GM11168 (cell line): ENCODE measurements at regions not wholly inside any gene's neighbourhood (a gene's known extent, or its start where the extent isn't known, plus 50 kb on each side); places are given as distances from the start of the nearest gene placed in this dataset.
"Not testable (repeated sequence)": the region's sequence is repeated elsewhere in the genome, so short reads cannot be mapped to it uniquely, and the experiment has no call there.

ENCODE experiments used
- in situ Hi-C: fragments of 300-500 bp; cut with MboI; formaldehyde crosslinking; loops from one replicate; pipeline ENCODE4 v1.12.0; 2022; ENCODE audit warnings: low sequenced_read_pairs; ENCODE audit not compliant: unreplicated experiment

GRCh38 chr18:47731276-47731675 lies 199.2 kb downstream of the SMAD2 start:
- in situ Hi-C loops, result loop anchor here (25.0 kb wide), 1 partner anchor 344 kb away; no protein-coding TSS in a partner anchor

DNA sequence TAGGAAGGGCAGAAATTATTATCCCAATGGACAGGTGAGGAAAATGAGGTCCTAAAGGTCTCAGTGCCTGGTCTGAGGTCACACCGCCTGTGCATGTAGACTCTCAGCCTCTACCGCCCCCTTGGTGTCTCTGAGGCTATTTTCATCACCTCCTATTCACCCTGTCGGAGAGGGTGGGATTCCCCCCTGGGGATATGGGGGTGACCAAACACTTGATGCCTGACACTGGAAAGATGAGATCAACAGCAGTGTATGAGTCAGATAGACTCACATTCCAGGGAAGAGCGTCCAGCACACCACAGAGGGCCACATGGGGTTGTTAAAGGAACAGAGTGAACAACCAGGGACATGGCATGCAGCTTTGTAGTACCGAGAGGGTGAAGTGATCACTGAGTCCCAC lies 199.7 kb downstream of the SMAD2 start:
- in situ Hi-C loops, result loop anchor here (25.0 kb wide), 1 partner anchor 343 kb away; no protein-coding TSS in a partner anchor

DNA sequence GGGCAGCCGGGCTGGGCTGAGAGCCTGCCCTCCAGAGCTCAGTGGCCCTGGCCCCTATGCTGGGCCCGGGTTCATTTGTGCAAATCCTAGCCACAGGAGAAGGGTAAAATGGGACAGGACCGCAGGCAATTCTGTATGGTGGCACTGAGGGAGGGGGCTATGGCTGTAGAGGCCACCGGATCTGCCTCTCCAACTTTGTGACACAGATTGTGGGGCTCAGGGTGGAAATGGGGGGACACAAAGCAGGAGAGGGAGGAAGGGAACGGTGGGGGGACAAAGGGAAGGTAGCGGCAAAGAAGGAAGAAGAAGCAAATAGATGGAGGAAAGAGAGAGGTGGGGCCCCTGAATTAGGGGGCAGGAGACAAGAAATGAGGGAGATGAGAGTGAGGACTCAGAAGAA lies 201.1 kb downstream of the SMAD2 start:
- in situ Hi-C loops, result loop anchor here (25.0 kb wide), 1 partner anchor 342 kb away; no protein-coding TSS in a partner anchor

DNA sequence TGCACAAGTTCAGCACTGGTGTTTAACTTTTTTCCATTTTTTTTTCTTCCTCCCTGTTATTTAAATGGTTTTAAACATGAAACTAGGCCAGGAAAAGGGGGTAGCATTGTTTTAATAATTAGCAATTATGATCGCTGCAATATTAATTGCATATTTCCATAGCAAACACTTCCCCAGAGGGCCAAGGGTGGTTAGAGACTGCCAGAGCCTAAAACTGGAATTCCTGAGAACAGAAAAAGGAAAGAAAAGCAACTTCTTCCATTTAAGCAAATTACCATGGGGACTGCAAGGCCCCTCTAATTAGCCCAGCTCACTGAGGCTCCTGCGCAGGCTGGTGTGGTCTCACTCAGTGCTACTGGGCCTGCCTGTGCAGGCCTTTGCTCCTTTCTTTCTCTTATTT lies 201.5 kb downstream of the SMAD2 start:
- in situ Hi-C loops, result loop anchor here (25.0 kb wide), 1 partner anchor 342 kb away; no protein-coding TSS in a partner anchor

- in situ Hi-C loops, result loop anchor here (25.0 kb wide), 1 partner anchor 340 kb away; no protein-coding TSS in a partner anchor
Measured at GRCh38 chr18:47727409-47727808, 203.1 kb downstream of the SMAD2 start.

DNA sequence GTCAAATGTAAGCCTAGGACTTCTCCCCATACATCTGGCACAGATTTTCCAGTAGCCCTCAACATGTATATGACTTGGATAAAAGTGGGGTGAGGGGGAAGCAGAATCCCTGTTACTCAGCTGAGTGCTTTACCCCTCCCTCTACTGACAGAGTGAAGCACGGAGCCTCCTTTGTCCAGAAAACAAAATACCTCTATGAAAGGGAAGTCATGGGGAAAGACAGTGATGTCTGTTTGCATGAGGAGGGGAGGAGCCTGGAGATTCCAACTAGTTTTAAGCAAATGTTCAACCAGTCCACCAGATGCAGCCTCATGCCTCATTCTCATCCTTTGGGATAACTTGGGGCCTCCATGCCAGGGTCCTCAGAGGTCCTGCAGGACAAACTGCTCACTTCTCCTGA lies 203.9 kb downstream of the SMAD2 start:
- in situ Hi-C loops, result loop anchor here (25.0 kb wide), 1 partner anchor 339 kb away; no protein-coding TSS in a partner anchor

DNA sequence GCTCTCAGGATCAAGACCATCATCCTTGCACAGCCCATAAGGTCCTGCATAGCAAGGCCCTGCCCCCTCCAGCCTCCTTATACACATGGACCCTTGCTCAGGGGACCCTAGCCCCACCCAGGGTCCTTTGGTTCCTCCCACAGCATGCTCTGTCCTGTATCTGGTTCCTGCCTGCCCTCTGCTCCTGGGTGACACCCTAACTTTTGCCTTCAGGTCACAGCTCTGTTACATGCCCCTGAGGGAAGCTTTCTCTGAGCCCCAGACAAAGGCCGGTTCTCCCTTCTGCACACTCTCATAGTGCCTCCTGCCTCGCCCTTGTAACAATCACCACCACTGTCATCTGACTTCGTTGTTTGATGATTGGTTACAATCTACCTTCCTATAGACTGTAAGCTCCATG lies 204.8 kb downstream of the SMAD2 start:
- in situ Hi-C loops, result loop anchor here (25.0 kb wide), 1 partner anchor 338 kb away; no protein-coding TSS in a partner anchor

GRCh38 chr18:47724186-47724975 lies 206.1 kb downstream of the SMAD2 start:
- in situ Hi-C loops, result no loop called here

- in situ Hi-C loops, result no loop called here
Measured at GRCh38 chr18:47721876-47722275, 208.6 kb downstream of the SMAD2 start.

- in situ Hi-C loops, result no loop called here
Measured at GRCh38 chr18:47720741-47721140, 209.7 kb downstream of the SMAD2 start.

- in situ Hi-C loops, result no loop called here
Measured at GRCh38 chr18:47719096-47719780, 211.2 kb downstream of the SMAD2 start.

- in situ Hi-C loops, result no loop called here
Measured at GRCh38 chr18:47718646-47719045, 211.8 kb downstream of the SMAD2 start.

DNA sequence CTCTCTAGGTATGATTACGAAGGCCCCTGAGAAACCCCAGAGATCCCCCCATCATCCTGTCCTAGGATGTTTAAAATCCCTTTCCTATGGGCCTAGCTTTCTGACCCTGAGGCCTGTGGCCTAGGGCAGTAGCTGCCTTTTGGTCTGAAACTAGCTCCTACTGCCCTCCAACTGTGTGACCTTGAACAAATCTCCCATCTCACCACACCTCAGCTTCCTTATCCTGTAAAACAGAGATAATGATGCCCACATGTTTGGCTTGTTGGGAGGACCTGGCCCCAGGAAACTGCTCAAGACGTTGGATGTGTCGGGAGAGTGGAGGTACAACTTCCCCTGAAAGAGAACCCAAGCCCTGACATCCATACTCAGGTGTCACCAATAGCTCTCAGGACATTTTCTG lies 213.2 kb downstream of the SMAD2 start:
- in situ Hi-C loops, result no loop called here

GRCh38 chr18:47716632-47717185 lies 213.8 kb downstream of the SMAD2 start:
- in situ Hi-C loops, result no loop called here

DNA sequence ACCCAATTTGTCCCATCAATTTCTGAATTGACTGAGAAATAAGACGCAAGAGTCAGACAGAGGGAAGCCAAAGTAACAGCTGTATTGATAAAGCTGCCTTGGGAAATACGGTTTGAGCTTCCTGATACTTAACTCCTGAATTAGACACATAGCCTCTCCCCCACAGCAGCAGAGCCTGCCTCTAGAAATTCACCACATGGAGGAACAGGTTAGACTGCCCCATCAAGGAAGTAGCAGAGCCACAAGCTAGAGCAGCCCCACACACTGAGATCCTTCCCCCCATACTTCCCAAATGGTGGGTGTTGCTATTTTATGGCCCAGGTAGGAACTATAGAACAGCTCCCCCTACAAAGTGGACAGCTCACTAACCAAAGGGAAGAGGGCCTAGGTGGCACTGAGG lies 220.0 kb downstream of the SMAD2 start:
- in situ Hi-C loops, result no loop called here

- in situ Hi-C loops, result no loop called here
Measured at GRCh38 chr18:47709556-47709955, 220.9 kb downstream of the SMAD2 start.

GRCh38 chr18:47708206-47708605 lies 222.3 kb downstream of the SMAD2 start:
- in situ Hi-C loops, result no loop called here

DNA sequence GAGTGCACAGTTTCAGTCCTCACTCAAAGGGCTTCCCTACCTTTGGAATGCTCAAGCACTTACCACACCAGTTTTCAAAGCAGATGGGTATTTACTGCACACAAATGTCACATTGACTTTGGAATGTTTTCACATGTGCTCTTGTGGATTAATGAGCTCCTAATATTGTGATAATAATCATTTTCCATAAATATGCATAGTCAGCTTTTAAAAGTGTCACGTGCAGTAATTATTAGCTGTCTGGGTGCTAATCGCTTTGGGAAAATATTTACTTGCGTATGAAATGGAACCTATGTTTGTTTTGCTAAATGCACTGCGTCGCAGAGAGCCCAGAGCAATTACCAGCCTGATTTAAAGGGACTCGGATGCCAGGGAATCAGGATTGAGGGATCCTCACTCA lies 229.3 kb downstream of the SMAD2 start:
- in situ Hi-C loops, result no loop called here

DNA sequence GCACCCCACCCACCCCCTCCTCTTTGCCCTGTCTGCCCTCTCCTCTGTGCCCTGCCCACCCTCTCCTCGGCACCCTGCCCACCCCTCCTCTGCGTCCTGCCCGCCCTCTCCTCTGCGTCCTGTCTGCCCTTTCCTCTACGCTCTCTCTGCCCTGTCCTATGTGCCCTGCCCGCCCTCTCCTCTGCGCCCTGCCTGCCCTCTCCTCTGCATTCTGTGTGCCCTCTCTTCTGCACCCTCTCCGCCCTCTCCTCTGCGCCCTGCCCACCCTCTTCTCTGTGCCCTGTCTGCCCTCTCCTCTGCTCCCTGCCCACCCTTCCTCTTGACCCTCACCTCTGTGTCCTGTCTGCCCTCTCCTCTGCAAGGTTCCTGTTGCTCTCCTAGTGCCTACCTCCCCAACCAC lies 233.6 kb downstream of the SMAD2 start:
- in situ Hi-C loops, result no loop called here

- in situ Hi-C loops, result no loop called here
Measured at GRCh38 chr18:47691611-47692010, 238.8 kb downstream of the SMAD2 start.

DNA sequence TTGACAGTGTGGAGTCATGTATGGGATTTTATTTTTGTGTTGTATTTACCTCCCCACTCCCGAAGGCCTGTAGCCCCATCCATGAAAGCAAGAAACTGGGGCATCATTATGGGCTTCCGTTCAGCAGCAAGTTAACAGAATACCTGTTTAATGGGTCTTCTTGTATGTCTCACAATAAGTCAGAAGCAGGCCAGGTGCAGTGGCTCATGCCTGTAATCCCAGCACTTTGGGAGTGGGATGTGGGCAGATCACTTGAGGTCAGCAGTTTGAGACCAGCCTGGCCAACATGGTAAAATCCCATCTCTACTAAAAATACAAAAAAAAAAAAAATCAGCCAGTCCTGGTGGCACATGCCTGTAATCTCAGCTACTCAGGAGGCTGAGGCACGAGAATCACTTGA lies 239.7 kb downstream of the SMAD2 start:
- in situ Hi-C loops, result not testable (repeated sequence)
